ENCODE measurements at regions not wholly inside any gene's neighbourhood (a gene's known extent, or its start where the extent isn't known, plus 50 kb on each side); places are given as distances from the start of the nearest gene placed in this dataset.

DNA sequence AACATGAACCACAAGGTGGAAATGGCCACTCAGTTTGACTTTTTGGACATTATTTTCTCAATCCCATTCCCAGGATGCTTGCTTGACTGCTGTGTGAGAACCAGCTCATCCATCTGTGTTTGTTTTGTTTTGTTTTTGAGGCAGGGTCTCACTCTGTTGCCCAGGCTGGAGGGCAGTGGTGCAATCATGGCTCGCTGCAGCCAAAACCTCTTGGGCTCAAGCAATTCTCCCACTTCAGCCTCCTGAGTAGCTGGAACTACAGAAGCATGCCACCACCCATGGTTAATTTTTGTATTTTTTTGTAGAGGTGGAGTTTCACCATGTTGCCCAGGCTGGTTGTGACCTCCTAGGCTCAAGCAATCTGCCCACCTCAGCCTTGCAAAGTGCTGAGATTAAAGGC, 166.0 kb upstream of the CDH4 start:
- no peaks in the 10 kb centered on the region for H3K9me2 ChIP-seq (replicated peaks; ENCODE audit: insufficient read depth, low read length)
- H3K9me3 ChIP-seq (ENCODE audit: insufficient read depth, low read length): no peaks in the 10 kb centered on the region
- H3K36me3 ChIP-seq (ENCODE audit: low read length): no peaks in the 10 kb centered on the region
- no peaks in the 10 kb centered on the region for H3K79me2 ChIP-seq (ENCODE audit: insufficient read depth, low read length)
- no peak overlapping the region for H3K27ac ChIP-seq (ENCODE audit: low read depth, low read length)
- H3F3A ChIP-seq (ENCODE audit: insufficient read depth): no peaks in the 10 kb centered on the region
- H3K27me3 ChIP-seq (ENCODE audit: low read length): no peaks in the 10 kb centered on the region
- H3K9ac ChIP-seq (ENCODE audit: low read length): no peak overlapping the region
- no peak overlapping the region for H2AFZ ChIP-seq (ENCODE audit: low read depth, low read length, severe bottlenecking)
- no peak for TF ChIP-seq EZH2phosphoT487 (conservative IDR thresholded peaks at IDR 0.05; ENCODE audit: low read length)
- TF ChIP-seq, protein P1, sequence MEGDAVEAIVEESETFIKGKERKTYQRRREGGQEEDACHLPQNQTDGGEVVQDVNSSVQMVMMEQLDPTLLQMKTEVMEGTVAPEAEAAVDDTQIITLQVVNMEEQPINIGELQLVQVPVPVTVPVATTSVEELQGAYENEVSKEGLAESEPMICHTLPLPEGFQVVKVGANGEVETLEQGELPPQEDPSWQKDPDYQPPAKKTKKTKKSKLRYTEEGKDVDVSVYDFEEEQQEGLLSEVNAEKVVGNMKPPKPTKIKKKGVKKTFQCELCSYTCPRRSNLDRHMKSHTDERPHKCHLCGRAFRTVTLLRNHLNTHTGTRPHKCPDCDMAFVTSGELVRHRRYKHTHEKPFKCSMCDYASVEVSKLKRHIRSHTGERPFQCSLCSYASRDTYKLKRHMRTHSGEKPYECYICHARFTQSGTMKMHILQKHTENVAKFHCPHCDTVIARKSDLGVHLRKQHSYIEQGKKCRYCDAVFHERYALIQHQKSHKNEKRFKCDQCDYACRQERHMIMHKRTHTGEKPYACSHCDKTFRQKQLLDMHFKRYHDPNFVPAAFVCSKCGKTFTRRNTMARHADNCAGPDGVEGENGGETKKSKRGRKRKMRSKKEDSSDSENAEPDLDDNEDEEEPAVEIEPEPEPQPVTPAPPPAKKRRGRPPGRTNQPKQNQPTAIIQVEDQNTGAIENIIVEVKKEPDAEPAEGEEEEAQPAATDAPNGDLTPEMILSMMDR (IDR thresholded peaks at IDR 0.05; ENCODE audit: insufficient read depth, low read length, poor library complexity, severe bottlenecking): no peak
- no peak overlapping the region for H3K4me3 ChIP-seq (ENCODE audit: insufficient read depth, low read length, poor library complexity, severe bottlenecking)
- no peak overlapping the region for H3K4me2 ChIP-seq (ENCODE audit: low read depth, low read length, poor library complexity, severe bottlenecking)
- no peaks in the 10 kb centered on the region for H4K20me1 ChIP-seq (ENCODE audit: low read depth, low read length)

DNA sequence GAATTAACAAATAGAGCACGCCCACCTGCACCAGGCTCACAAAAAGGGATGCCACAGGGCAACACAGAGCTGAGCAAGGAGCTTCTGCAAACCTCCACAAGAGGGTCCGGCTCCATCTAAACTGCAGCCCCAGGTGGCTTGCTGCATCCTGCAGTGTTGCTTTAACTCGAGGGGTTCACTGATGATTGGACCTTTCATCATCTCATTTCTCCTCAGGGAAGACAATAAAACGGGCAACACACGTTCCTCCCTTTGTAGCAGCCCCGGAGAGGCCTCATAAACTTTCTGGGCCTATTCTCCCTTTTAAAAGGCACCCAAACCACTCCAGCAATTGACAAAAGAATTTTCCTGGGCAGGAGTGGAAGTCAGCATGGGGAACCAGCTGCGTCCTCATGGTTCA, 161.5 kb upstream of the CDH4 start:
- Histone ChIP-seq H3K27ac (ENCODE audit: low read depth, low read length) (no peak overlapping the region), H3K9me2 (replicated peaks; ENCODE audit: insufficient read depth, low read length) (no peaks in the 10 kb centered on the region), H3K9me3 (ENCODE audit: insufficient read depth, low read length) (no peaks in the 10 kb centered on the region), H3K36me3 (ENCODE audit: low read length) (no peaks in the 10 kb centered on the region), H4K20me1 (ENCODE audit: low read depth, low read length) (no peaks in the 10 kb centered on the region), H3F3A (ENCODE audit: insufficient read depth) (no peaks in the 10 kb centered on the region), H3K79me2 (ENCODE audit: insufficient read depth, low read length) (no peaks in the 10 kb centered on the region), H3K4me2 (ENCODE audit: low read depth, low read length, poor library complexity, severe bottlenecking) (no peak overlapping the region), H2AFZ (ENCODE audit: low read depth, low read length, severe bottlenecking) (no peak overlapping the region), H3K27me3 (ENCODE audit: low read length) (no peaks in the 10 kb centered on the region), H3K4me3 (ENCODE audit: insufficient read depth, low read length, poor library complexity, severe bottlenecking) (no peak overlapping the region), H3K9ac (ENCODE audit: low read length) (no peak overlapping the region)
- no peak for TF ChIP-seq EZH2phosphoT487 (conservative IDR thresholded peaks at IDR 0.05; ENCODE audit: low read length)
- TF ChIP-seq, protein P1 (IDR thresholded peaks at IDR 0.05; ENCODE audit: insufficient read depth, low read length, poor library complexity, severe bottlenecking): no peak

DNA sequence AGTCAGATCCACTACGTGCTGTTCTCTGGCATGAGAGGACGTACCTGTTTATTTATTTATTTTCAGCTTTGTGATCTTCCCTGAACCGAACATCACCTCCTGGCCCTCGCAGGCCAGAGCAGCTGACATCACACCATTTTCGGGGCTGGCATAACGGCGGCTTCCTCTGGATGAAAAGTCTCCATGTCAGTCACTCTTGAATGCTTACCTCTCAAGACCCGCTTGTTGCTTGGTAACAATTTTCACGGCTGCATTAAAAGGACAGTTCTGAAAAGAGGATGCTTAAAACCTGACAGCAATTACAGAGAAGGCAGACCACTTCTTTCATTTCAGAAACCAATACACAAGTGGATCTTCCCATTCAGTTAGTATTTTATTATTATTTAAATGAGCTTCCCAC, 159.8 kb upstream of the CDH4 start:
- Histone ChIP-seq H3F3A (ENCODE audit: insufficient read depth) (no peaks in the 10 kb centered on the region), H4K20me1 (ENCODE audit: low read depth, low read length) (no peaks in the 10 kb centered on the region), H3K36me3 (ENCODE audit: low read length) (no peaks in the 10 kb centered on the region), H3K4me3 (ENCODE audit: insufficient read depth, low read length, poor library complexity, severe bottlenecking) (no peak overlapping the region), H2AFZ (ENCODE audit: low read depth, low read length, severe bottlenecking) (no peak overlapping the region), H3K9me2 (replicated peaks; ENCODE audit: insufficient read depth, low read length) (no peaks in the 10 kb centered on the region), H3K9ac (ENCODE audit: low read length) (no peak overlapping the region), H3K79me2 (ENCODE audit: insufficient read depth, low read length) (no peaks in the 10 kb centered on the region), H3K9me3 (ENCODE audit: insufficient read depth, low read length) (no peaks in the 10 kb centered on the region), H3K4me2 (ENCODE audit: low read depth, low read length, poor library complexity, severe bottlenecking) (no peak overlapping the region), H3K27ac (ENCODE audit: low read depth, low read length) (no peak overlapping the region), H3K27me3 (ENCODE audit: low read length) (no peaks in the 10 kb centered on the region)
- no peak for TF ChIP-seq EZH2phosphoT487 (conservative IDR thresholded peaks at IDR 0.05; ENCODE audit: low read length)
- TF ChIP-seq, protein P1 (IDR thresholded peaks at IDR 0.05; ENCODE audit: insufficient read depth, low read length, poor library complexity, severe bottlenecking): no peak

DNA sequence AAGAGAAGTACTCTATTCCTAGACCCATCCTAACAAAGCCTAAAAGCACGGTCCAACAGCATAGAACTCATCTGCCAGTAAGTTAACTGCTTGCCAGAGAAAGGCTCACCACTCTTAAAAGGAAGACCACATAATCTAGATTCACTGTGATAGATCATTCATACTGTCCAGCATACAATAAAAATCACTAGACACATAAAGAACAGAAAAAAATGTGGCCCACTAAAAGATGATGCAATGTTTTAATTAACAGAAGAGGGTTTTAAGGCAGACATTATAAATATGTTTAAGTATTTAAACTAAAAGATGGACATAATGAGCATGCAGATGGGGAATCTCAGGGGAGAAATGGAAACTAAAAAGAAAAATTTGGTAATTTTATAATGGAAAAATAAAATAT, 157.5 kb upstream of the CDH4 start:
- H3K9me3 ChIP-seq (ENCODE audit: insufficient read depth, low read length): no peaks in the 10 kb centered on the region
- H3K27me3 ChIP-seq (ENCODE audit: low read length): no peaks in the 10 kb centered on the region
- H3K27ac ChIP-seq (ENCODE audit: low read depth, low read length): no peak overlapping the region
- no peak overlapping the region for H3K4me3 ChIP-seq (ENCODE audit: insufficient read depth, low read length, poor library complexity, severe bottlenecking)
- H3F3A ChIP-seq (ENCODE audit: insufficient read depth): no peaks in the 10 kb centered on the region
- no peaks in the 10 kb centered on the region for H3K9me2 ChIP-seq (replicated peaks; ENCODE audit: insufficient read depth, low read length)
- TF ChIP-seq, protein P1 (IDR thresholded peaks at IDR 0.05; ENCODE audit: insufficient read depth, low read length, poor library complexity, severe bottlenecking): no peak
- TF ChIP-seq EZH2phosphoT487 (conservative IDR thresholded peaks at IDR 0.05; ENCODE audit: low read length): no peak
- H4K20me1 ChIP-seq (ENCODE audit: low read depth, low read length): no peaks in the 10 kb centered on the region
- H3K9ac ChIP-seq (ENCODE audit: low read length): no peak overlapping the region
- H3K36me3 ChIP-seq (ENCODE audit: low read length): no peaks in the 10 kb centered on the region
- H2AFZ ChIP-seq (ENCODE audit: low read depth, low read length, severe bottlenecking): no peak overlapping the region
- H3K4me2 ChIP-seq (ENCODE audit: low read depth, low read length, poor library complexity, severe bottlenecking): no peak overlapping the region
- H3K79me2 ChIP-seq (ENCODE audit: insufficient read depth, low read length): no peaks in the 10 kb centered on the region
